Amniotic stem cell (primary cell): ENCODE measurements at regions not wholly inside any gene's neighbourhood (a gene's known extent, or its start where the extent isn't known, plus 50 kb on each side); places are given as distances from the start of the nearest gene placed in this dataset.

ENCODE experiments used
- DNase-seq: peaks from one replicate; lab custom pipeline; 2025; lab: John Stamatoyannopoulos, UW

DNA sequence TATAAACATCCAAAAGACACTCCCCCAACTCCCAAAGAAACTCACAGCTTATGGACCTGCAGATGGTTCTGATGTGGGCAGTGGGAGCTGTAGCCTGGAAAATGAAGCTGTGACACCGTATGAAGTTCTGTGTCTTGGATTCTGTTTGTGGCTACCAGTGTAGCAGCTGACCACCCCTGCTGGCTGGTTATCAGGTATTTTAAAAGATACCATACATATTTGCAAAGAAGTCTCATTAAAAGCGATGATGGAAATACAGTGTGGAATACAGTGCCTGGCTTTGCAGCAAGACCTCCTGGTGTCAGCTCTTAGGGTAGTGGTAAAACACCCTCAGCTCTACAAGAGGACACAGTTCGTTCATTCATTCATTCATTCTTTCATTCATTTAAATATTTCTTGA, 194.3 kb upstream of the PRKCQ start:
- no peak for DNase-seq

DNA sequence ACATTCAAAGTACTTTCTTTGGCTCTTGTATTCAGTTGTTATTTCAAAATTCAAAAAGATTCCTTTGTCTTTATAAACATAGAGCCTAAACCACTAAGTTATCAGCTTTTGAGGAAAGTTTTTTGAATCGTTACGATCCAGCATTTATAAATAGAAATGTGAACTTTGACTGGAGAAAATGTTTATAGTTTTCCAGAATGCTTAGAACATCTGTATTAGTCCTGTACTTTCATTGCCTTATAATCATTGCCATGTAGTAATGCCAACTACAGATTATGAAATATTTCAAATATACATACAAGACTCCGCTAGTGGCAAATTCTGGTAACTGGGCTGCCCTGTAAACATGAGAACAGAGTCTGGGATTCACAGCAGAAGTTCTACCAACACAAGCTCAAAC, 191.3 kb upstream of the PRKCQ start:
- DNase-seq: no peak

DNA sequence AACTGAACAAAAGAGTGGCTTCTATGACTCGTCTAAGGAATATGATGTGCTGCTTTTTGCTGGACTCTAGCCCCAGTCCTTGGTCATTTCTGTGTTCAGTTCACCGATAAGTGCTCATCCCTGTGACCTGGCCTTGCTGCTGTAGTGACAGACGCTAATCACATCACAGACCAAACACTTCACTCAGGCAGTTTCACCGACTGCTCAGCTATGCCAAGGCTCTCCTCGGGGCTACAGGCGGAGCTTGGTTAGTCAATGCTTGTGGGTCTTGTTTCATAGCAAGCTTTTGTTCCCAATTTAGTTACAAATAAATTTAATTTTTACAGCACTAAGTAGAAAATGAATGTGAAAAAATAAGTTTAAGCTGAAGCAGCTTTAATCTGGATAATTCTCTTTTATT, 190.8 kb upstream of the PRKCQ start:
- DNase-seq: no peak

DNA sequence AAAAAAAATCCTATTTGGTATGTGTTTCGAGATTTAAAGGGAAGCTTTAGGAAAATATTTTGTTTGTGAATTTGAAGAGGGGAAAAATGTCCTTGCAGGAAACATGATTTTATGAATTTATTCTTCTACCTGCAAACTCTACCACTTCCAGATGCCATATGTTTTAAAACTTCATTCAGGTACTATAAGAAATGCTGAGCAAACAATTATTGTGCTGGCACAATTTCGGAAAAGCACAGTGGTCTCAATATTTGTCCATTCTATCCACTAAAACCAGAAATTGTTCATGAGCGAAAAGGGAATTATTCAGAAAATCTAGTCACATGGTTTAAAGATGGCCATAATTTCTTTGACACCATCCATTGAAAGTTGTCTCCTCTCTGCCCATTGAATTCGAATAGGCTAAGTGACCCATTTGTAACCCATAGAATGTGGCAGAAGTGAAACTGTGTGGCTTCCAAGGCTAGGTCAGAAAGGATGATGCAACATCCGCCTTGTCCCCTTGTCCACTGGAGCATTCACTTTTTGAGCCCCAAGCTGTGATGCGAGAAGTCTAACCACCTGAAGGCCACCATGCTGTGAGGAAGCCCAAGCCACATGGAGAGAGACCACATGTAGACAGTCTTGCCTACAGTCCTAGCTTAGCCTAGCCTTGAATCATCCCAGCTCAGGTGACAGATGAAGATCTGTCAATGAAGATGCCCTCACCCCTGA, 189.8 kb upstream of the PRKCQ start:
- no peak for DNase-seq

DNA sequence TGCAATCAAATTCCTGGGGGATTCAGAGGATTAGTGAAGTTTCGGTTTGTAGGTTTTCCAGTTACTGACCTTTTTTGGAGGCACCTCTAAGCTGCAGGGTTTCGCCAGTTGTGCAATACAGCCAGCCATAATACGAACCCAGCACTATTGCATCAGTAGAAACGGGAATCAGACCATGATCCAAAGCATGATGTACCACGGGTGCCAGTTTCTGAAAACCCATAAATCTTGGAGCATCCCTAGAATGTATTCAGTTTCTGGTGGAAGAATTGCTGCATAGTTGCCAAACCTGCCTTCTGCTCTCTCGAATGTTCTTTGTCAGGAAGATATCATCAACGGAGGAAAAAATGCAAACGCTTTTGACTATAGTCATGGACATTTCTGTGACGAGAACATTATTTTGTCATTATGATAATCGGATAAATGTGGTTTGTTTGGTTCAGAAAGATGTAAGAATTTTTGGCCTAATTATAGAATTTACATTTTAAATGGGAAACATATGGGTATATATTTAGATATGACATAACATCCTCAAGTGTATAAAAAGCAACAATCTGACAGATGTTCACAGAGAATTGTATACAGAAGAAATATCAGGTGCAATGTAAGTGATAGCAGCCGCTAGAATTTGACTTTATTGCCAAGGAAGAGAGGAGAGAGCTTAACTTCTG, 186.2 kb upstream of the PRKCQ start:
- DNase-seq: peak; percentile 21

DNA sequence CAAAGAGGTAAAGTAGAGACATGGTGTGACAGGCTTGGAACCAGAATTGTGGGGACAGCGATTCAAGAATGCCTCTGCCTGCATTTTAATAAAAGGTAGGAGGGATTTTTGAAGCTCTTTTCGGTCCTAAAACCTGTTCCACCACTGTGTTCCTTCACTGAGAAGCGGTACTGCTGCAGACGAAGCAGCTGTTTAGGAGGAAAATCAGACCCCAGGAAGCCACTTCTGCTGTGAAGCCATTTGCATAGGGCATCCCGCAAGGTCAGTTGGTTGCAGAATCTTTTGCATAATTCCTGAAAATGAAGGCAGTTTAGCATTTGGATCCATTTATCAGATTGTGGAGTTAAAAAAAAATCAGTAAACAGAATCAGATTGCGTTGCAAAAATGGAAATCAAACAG, 183.3 kb upstream of the PRKCQ start:
- no peak for DNase-seq

DNA sequence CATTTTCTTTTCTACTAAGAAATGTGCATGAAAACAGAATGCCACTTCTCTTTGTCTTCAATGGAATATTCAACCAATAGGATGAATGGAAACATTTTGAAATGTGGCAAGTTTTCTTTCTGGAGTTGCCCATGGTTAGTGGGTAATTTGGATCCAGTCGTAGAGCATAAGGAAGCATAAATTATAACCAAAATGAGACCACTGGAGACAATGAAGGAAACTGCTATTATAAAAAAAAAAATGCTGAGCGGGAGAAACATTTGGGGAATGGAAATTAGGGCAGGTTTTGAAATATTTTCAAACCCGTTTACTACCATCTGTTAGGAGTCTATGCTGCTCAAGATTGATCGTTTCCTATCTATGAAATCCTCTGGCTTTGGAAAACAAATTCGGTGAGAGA, 182.9 kb upstream of the PRKCQ start:
- no peak for DNase-seq

DNA sequence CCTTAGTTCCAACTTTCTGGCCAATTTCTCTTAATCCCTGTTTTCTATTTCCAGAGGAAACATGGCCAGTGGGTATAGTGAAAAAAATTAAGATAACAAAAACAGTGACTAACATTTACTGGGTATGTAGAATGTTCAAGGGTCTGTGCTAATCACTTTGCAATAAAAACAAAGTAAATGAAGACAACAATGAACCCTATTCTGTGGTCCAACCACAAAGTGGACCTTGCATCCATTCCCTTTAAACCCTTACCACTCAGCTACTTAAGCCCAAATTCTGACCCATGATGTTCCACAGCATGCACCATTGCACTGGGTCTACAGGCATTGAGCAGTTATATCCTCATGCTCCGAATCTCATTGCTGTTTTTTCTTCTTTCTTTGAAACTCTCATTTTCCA, 179.9 kb upstream of the PRKCQ start:
- DNase-seq: no peak

DNA sequence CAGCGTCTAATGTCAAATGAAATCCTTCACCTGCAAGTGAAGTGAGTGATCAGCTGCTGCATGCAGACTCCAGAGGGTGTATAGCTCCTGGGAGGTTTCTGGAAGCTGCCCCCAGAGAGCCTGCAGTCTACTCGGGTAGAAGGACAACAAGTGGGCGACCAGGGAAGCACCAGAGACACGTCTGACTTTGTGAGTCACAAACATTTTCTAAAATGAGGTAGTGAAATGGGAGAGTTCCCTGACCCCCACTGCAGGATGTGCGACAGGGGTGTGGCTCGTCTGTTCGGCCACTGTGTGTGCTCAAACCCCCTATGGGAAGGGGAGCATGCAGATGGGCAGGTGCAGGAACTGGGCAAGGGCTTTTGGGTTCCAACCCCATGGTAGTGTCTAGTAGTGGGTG, 177.1 kb upstream of the PRKCQ start:
- no peak for DNase-seq

DNA sequence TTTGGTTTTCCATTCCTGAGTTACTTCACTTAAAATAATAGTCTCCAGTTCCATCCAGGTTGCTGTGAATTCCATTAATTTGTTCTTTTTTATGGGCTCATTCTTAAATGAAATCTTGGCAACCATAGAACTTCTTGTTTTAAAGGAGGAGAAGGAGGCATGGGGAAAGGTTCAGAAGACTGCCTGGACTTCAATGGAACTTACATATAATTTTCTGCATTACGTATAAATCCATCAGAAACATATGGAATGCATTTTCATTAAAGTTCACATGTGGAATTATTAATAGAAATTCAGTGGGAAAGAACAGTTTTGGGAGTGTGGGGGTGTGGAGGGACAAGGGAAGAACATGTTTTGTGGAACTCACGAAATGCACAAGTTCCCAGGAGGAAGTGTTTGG, 176.6 kb upstream of the PRKCQ start:
- DNase-seq: no peak

DNA sequence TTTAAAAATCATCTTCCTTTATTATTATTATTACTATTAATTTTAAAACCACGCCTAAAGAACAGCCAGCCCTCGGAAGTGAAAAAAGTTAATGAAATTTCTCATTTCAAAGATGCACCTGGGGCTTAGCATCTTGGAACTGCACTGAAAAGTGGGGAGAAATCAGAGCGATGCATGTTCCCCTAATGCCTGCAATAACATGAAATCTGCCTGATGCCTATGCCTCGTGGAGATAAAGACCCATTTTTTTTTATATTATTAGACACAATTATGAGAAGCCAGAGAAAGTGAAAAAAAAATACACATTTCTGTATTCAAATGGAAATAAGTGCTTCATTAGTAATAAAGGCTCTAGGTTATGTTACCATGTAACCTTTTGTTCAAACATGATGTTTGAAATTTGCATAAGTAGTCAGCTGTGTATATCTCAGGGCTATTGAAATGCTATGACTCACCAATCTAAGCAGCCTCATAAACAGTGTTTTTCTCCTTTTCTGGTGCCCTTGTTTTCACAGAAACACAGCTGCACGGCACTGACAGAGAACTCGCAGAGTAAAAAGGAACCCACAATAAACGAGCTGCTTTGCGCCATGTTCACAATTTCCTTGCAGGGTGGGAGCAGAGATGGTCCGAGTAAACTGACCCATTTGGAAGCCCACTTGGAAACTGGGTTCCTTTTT, 175.8 kb upstream of the PRKCQ start:
- DNase-seq: no peak

DNA sequence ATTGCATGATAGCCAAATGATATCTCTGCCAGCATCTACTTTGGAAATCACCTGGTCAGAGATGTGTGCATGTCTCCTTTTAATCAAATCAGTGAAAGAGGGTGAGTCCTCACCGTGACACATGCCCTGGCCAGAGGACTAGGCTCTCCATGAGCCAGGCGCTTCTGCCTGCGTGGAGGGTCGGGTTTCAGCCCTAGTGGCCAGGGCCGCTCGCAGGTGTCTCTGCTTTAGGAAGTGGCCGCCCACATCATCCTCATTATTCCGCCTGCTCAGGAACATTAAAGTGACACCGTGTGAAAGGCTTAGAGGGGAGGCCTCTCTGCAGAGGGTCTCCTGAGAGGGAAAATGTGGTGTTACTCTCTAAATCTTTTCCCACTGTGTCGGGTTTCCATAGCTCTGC, 173.6 kb upstream of the PRKCQ start:
- no peak for DNase-seq

DNA sequence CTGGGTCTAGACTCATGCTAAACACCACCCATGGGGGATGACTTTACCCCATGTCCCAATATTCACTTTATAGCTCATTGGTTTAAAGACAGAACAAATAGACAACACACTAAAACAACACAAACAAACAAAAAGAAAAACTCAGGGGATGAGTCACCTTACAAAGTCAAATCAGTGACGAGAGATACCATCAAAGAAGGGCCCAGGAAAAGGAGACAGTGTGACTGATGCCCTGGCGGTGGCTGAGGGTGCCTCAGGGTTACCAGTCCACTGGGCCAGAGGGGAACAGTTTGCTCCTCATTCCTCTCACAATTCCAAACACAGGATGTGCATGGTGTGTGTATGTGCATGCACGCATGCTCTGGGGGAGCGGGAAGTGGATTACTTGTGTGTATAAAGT, 171.3 kb upstream of the PRKCQ start:
- DNase-seq: no peak

DNA sequence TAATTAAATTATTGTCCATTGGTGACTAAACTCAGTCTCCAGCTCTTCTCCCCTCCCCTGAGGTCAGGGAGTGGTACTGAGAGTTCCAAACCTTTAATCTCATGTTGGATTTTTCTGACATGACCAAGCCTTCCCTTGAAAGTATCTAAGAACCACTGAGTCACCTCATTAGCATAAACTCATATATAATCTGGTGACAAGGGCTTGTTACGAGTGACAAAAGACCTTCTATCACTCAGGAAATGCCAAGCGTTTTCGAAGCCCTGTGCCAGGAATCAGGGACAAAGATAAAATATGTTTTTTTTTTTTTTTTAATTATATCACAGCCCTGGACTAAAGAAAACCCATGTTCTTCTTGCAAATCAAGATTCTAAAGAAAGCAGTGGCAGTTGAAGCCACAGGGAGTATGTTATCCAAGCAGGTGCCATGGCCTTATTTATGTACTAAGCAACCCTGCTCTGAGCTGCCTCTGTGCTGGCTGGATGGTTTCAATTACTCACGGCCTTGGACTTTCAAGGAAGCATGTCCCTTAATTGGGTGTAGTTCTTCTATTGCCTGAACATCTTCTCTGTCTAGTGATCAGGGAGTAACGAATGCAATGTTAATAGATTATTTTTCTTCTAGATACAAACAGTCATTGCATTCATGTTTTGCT, 169.0 kb upstream of the PRKCQ start:
- DNase-seq: no peak

DNA sequence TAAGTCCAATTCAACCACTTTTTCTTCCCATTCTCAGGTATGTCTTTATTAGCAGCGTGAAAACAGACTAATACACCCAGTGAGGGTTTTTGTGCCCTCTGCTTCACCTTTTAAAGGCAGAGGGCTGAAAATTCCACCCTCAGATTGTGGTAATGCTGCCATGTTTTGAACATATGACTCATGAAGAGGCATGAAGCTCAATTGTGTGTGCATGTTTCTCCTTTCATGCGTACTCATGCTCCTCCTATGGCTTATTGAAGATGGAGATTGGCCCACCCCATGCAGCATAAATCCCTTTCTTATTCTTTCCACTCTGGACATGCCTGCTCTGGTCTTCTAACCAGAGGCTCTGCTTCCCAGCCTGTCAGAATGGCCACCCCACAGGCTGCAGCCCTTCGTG, 168.0 kb upstream of the PRKCQ start:
- DNase-seq: no peak

DNA sequence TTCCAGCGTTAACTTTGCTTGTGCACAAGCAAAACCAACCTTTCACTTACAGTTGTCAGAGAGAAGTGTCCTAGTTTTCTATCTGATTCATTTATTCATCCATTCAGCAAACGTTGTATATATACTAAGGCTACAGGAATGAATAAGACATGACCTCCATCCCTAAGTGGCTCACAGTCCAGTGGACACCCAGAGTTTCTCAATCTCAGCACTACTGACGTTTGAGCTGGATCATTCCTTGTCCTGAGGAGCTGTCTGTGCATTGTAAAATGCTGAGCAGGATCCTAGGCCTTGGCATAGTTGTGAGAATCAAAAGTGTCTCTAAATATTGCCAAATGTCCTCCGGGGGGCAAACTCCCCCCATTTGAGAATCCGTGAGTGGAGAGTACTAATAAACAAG, 166.7 kb upstream of the PRKCQ start:
- DNase-seq: no peak

DNA sequence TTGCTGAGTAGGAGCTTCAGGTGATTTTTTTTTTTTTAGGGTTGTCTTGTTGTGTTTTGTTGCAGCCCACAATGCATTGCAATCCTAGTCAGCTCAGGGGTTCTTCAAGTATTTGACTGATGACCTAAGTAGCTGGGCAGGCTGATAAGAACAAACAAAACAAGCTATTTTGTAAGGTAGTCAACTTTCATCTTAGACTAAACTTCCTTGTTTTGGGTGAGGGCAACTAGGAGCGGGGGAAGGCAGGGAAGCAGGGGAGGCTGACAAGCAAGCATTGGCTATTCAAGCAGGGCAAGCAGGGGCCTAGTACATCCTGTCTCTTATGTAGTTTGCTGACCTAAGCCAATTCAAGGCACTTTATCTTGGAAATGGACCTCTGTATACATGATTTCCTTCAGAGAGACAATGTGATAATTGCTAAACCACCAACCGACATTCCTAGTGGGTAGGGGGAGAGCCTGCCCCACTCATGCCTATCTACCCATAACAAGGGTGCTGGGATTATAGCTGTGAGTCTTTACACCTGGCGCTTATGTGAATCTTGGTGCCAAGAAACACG, 163.3 kb upstream of the PRKCQ start:
- DNase-seq: no peak

DNA sequence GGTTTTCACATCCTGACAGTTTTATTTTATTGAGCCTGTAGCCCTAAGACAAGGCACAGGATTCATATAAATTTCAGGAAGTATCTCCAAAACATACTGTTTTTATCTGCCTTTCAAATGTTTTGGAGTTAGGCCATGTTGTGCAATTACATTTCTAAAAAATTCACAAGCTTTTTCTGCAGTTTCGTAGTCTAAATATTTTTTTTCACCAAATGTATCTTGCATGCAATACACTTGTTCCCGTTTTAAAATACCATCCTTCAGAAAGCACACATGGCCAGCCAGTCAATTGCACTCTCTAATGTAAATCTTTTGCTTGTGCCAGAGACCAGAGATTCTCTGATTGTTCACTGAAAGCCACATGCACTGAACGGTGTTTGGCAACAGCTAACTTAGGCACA, 161.5 kb upstream of the PRKCQ start:
- DNase-seq: no peak

DNA sequence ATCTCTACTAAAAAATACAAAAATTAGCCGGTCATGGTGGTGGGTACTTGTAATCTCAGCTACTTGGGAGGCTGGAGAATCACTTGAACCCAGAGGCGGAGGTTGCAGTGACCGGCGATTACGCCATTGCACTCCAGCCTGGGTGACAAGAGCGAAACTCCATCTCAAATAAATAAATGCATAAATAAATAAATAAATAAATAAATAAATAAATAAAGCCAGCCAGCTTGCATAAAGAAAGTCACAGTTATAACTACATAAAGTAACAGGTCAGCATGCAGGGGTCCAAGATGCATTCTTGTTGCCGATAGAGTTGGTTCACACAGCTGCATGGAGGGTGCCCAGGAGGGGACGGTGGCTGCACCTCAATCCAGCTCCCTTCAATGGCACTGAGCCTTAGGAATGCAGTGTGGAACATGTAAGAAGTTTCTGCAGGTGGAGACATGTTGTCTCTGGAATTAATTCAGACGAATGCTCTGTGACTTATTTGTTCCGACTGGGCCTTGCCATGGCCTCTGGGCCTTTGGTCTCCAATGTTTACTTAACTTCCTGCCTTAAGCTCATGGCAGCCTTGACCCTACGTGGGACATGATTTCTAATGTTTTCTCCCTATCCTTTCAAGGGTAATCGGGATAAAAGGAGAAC, 159.6 kb upstream of the PRKCQ start:
- no peak for DNase-seq

DNA sequence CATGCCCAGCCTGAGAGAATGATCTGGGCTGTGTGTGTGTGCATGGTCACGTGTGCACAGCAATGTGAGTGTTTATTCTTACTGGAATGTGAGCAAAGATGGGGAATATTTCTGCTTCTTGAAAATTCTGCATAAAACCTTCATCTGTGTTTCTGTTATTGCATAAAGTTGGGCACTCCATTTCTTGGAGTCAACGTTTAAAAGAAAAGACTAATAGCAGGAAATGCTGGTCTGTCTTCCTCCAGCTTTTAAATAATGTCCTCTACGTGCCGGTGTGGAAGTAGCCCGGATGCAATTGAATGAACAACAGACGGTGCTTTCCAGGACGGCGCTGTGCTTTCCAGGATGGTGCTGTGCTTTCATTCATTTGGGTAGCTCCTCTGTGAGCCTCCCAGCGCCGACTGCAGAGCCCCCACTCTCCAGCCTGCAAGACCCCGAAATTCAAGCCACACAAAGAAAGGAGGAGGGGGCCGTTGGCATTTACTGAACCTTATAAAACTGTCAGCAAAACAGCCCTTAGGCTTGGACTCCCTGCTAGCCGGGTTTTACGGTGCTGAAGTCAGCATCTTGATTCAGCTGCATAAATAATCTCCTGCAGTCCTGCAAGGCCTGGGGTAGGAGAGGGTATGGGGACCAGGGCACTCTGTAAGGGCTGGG, 158.2 kb upstream of the PRKCQ start:
- DNase-seq: no peak

DNA sequence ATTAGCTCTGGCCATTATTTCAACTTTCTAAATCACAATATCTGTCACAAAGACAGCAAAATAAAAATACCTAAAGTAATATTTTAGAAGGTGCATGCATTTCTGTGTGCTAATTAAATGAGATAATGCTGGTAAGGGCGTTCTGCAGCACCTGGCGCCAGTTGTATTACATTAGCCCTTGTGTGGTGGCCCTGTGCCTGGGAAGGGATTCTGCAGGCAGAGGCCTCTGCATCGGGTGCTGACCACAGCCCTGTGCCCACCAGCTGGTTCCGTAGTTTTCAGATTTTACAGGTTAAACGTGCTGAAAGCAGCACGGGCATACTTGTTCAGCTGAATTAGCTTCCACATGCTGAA, 157.7 kb upstream of the PRKCQ start:
- DNase-seq: no peak
